LNCaP clone FGC (cell line): ENCODE measurements at regions not wholly inside any gene's neighbourhood (a gene's known extent, or its start where the extent isn't known, plus 50 kb on each side); places are given as distances from the start of the nearest gene placed in this dataset.

Experiments
- DNase-seq: peaks from one replicate; pipeline ENCODE4 v3.0.0-alpha.2; 2011; ENCODE audit warnings: low read depth
- H3K4me3 ChIP-seq: 2 replicates; pipeline ENCODE4 v1.5.1; 2011; ENCODE audit warnings: mild to moderate bottlenecking, low read depth, low read length, control low read depth
- TF ChIP-seq, protein P1 (sequence below): IDR thresholded peaks from 2 replicates; pipeline ENCODE4 v1.5.1; 2012; ENCODE audit warnings: mild to moderate bottlenecking; ENCODE audit not compliant: control insufficient read depth, insufficient read depth; ENCODE audit errors: extremely low read depth

DNA sequence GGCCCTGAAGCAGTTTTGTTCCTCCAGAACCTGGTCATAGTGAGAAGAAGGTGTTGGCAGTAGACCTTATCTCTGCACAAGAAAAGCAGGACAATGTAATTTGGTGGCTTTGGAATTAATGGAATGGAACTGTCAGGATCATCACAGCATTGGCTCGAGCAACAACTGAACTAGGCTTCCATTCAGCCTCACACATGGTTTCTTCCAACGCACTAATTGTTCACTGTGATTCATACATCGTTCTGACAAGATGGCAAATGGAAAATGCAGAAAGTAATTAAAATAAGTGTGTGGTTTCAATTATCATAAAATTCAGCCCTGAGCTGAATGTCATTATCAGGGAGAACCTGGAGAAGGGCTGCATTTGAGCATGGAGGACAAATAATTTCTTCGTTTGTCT is 80.6 kb downstream of the MFSD1 start:
- no peak overlapping the region for H3K4me3 ChIP-seq
- DNase-seq, result no peak
- TF ChIP-seq, protein P1, sequence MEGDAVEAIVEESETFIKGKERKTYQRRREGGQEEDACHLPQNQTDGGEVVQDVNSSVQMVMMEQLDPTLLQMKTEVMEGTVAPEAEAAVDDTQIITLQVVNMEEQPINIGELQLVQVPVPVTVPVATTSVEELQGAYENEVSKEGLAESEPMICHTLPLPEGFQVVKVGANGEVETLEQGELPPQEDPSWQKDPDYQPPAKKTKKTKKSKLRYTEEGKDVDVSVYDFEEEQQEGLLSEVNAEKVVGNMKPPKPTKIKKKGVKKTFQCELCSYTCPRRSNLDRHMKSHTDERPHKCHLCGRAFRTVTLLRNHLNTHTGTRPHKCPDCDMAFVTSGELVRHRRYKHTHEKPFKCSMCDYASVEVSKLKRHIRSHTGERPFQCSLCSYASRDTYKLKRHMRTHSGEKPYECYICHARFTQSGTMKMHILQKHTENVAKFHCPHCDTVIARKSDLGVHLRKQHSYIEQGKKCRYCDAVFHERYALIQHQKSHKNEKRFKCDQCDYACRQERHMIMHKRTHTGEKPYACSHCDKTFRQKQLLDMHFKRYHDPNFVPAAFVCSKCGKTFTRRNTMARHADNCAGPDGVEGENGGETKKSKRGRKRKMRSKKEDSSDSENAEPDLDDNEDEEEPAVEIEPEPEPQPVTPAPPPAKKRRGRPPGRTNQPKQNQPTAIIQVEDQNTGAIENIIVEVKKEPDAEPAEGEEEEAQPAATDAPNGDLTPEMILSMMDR, result no peak

DNA sequence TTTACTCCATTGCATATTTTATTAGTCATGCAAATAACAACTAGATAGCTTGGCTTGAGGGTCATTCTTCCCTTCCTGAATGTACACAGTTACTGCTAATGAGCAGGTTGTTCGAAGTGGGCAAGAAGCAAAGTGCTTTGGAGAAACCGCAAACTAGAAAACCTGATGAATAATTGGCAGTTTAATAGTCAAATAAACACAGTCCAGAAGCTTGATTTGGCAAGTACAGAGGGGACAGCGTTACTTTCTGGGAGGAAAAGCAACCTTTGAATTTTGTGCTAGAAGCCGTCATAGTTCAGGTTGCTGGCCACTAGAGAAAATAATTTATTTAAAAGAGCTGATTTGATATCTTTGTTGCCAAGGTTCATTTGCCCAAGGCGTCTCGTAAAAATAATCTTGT is 94.9 kb downstream of the MFSD1 start:
- TF ChIP-seq, protein P1, result no peak
- no peak overlapping the region for H3K4me3 ChIP-seq
- DNase-seq, result no peak

DNA sequence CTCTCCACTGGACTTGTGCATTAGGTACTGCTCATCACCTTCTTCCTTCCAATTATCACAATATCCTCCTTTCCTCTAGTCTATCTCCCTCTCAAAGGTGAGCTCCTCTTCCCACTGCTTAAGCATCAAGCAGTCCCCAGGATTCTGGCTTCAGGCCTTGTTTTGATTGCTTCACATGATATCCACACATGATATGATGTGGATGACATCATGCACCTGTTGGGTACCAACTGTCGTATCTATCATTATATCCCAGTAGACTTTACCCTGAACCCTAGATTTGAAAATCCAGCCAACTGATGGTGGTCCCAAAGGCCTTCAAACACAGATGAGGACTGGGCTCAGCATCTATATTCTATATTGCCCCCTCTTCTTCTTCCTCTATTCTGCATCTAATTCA is 104.9 kb downstream of the MFSD1 start:
- DNase-seq, result no peak
- no peak overlapping the region for H3K4me3 ChIP-seq
- TF ChIP-seq, protein P1, result no peak

DNA sequence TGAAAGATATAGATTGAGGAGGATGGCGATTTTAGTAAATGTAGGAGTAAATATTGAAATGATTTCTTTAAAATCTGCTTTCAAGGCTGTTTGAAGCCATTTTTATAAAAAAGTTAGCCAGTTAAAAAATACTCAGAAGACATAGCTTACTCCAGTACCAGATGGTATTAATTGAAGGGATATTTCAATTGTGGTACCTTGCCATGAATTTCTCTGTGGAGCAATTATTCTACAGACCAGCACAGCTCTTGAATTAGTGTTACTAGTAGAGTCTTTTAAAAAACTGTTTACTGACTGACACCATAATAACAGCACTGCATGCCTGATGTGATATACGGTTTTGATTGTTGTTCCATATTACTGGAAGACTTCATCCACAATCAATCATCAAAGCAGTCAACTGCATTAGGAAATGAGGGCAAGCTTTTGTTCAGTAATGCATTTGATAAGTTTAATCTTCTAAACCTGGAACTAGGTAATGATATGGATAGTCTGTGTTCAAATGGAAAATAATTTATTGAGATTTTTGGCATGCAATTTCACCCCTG is 106.4 kb downstream of the MFSD1 start:
- no peak overlapping the region for H3K4me3 ChIP-seq
- TF ChIP-seq, protein P1, result no peak
- DNase-seq, result no peak

DNA sequence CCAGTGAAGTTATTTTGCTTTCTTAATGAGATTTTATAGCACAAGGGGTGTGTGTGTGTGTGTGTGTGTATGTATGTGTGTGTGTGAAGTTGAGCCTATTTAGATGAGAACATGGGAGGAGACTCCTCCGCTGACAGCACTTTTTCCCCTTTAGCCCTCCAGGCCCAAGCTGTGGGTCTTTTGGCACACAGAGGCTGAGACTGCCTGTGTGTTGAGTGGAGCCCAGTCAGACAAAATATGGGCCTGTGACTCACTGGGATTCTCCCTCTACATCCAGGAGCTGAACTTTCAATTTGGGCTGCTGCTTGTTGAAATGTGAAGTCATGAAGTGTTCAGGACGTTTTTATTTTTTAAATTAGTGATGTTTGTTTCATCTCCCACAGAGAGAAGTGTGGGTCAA is 108.0 kb downstream of the MFSD1 start:
- DNase-seq, result no peak
- TF ChIP-seq, protein P1, result no peak
- no peak overlapping the region for H3K4me3 ChIP-seq

DNA sequence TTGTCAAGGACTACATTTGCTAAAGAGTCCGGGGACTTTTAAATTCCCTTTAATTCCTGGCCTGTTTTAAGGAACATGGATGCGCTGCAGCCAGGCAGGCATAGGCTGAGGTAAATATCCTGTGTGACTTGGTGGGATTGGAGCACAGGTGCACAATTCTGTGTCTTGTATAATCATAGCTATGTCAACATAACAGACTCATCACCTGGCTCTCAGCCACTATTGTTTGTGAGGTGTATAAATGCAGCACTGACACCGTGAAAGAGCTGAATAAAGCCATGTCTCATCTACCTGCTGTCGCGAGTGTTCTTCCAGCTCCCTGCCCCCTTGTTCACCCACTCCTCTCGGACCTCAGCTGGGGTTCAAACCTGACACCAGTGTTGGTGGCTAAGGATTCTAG is 109.7 kb downstream of the MFSD1 start:
- peak; percentile 72 for DNase-seq
- TF ChIP-seq, protein P1, result no peak

DNA sequence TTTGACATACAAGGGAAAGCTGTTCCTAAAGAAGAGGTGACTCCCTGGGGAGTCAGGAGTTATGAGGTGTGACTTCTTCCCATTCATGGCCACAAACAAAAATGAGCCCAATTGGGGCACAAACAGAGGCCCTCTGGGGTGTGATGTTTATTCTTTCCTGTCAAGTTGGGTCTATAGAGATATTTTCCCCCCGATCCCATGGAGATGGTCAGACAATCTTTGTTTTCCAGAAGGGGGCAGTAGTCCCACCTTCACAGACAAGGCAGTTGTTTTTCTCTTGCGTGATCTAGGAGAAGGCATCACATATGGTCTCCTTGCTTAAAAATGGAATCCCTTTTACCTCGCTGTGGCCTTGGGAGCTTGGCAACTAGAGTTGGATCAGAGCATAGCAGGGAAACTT is 110.3 kb downstream of the MFSD1 start:
- TF ChIP-seq, protein P1, result no peak
- no peak for DNase-seq
- no peak overlapping the region for H3K4me3 ChIP-seq

More for the DNA sequence above, 109.7 kb downstream of the MFSD1 start:
- no peak overlapping the region for H3K4me3 ChIP-seq
